ENCODE measurements at regions not wholly inside any gene's neighbourhood (a gene's known extent, or its start where the extent isn't known, plus 50 kb on each side); places are given as distances from the start of the nearest gene placed in this dataset.

DNA sequence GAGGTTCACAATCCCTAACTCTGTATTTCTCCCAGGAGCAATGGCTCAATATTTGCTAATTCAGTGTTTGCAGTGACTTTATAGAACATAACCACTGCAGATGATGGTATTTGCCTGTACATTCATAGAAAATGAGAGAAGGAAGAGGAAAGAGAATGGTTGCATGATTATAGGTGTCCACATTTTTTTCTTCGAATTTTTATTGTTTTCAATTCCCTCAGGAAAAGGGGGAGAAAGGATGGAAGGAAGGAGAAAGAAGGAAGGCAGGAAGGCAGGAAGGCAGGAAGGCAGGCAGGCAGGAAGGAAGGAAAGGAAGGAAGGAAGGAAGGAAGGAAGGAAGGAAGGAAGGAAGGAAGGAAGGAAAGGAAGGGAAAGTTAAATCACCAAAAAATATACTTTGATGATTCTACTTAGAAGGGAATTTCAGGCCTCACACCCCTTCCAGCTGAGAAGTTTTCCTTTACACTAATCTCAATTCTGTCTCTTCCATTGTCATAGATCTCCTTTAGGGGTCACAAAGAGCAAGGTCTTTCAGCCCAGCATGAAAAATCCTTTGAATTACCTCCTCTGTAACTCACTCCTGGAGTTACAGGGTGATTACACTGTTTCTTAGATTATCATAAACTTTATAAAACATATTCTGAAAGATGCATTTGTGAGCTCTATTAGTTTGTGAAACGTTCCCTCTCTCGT is 118.8 kb upstream of the INHBA start:
- DNase-seq (ENCODE audit: low spot score) (no peak), ATAC-seq (no peak), FAIRE-seq (no peak)
- ChIA-PET POLR2A (no interaction called here), CTCF (ENCODE audit: low intra/inter-chr PET ratio, low total read pairs) (no interaction called here)
- Histone ChIP-seq H4K20me1 (ENCODE audit: insufficient read depth, low read length) (no peaks in the 10 kb centered on the region), H3K9me3 (ENCODE audit: low read length) (peaks cover 16% of the 10 kb centered on the region; the same call in 1 of the 2 replicates), H3K4me2 (ENCODE audit: low read depth, low read length) (no peak overlapping the region), H2AFZ (ENCODE audit: low read length) (no peak overlapping the region), H3K4me1 (ENCODE audit: insufficient read depth, low read length) (no peaks in the 10 kb centered on the region), H3K4me3 (replicated peaks in 1 of 3; ENCODE audit: insufficient read depth in 1 of 3, low read depth in 2 of 3, low read length in 3 of 3) (no peak overlapping the region), H3K79me2 (ENCODE audit: insufficient read depth, low read length) (no peaks in the 10 kb centered on the region), H3K36me3 (replicated peaks in 1 of 2; ENCODE audit: control insufficient read depth in 1 of 2, insufficient read depth in 2 of 2, low read length in 2 of 2) (no peaks in the 10 kb centered on the region), H3K27ac (ENCODE audit: extremely low read length, insufficient read depth, low read length) (no peak overlapping the region), H3K27me3 (ENCODE audit: control insufficient read depth in 1 of 2, insufficient read depth in 2 of 2, low read length in 2 of 2) (no peaks in the 10 kb centered on the region), H3K9ac (ENCODE audit: insufficient read depth, low read depth, low read length) (no peak overlapping the region)
- no TSS peak for BruUV-seq (replicated peaks)
- in situ Hi-C loops (cut with HindIII; ENCODE audit: extremely low pct_ligation_motif_present, low pct_unique_long_range_greater_than_20kb) (no loop called here), intact Hi-C loops (cut with micrococcal nuclease; ENCODE audit: unreplicated experiment) (no loop called here)
- 2% methylated on average over 3 of the region's 3 CpGs for WGBS (ENCODE audit: low lambda C conversion rate)
- TF ChIP-seq, protein P1, sequence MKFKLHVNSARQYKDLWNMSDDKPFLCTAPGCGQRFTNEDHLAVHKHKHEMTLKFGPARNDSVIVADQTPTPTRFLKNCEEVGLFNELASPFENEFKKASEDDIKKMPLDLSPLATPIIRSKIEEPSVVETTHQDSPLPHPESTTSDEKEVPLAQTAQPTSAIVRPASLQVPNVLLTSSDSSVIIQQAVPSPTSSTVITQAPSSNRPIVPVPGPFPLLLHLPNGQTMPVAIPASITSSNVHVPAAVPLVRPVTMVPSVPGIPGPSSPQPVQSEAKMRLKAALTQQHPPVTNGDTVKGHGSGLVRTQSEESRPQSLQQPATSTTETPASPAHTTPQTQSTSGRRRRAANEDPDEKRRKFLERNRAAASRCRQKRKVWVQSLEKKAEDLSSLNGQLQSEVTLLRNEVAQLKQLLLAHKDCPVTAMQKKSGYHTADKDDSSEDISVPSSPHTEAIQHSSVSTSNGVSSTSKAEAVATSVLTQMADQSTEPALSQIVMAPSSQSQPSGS (CRISPR knock-in tag; IDR thresholded peaks at IDR 0.05) = no peak
- TF ChIP-seq, protein P2, sequence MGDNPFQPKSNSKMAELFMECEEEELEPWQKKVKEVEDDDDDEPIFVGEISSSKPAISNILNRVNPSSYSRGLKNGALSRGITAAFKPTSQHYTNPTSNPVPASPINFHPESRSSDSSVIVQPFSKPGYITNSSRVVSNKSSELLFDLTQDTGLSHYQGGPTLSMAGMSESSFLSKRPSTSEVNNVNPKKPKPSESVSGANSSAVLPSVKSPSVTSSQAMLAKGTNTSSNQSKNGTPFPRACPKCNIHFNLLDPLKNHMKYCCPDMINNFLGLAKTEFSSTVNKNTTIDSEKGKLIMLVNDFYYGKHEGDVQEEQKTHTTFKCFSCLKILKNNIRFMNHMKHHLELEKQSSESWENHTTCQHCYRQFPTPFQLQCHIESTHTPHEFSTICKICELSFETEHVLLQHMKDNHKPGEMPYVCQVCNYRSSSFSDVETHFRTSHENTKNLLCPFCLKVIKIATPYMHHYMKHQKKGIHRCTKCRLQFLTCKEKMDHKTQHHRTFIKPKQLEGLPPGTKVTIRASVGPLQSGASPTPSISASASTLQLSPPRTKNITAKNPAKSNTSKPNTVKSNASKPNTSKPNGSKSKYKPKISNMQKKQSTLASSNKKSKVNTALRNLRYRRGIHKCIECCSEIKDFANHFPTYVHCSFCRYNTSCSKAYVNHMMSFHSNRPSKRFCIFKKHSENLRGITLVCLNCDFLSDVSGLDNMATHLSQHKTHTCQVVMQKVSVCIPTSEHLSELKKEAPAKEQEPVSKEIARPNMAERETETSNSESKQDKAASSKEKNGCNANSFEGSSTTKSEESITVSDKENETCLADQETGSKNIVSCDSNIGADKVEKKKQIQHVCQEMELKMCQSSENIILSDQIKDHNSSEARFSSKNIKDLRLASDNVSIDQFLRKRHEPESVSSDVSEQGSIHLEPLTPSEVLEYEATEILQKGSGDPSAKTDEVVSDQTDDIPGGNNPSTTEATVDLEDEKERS (CRISPR knock-in tag; IDR thresholded peaks at IDR 0.05) = no peak
- TF ChIP-seq, protein P3, sequence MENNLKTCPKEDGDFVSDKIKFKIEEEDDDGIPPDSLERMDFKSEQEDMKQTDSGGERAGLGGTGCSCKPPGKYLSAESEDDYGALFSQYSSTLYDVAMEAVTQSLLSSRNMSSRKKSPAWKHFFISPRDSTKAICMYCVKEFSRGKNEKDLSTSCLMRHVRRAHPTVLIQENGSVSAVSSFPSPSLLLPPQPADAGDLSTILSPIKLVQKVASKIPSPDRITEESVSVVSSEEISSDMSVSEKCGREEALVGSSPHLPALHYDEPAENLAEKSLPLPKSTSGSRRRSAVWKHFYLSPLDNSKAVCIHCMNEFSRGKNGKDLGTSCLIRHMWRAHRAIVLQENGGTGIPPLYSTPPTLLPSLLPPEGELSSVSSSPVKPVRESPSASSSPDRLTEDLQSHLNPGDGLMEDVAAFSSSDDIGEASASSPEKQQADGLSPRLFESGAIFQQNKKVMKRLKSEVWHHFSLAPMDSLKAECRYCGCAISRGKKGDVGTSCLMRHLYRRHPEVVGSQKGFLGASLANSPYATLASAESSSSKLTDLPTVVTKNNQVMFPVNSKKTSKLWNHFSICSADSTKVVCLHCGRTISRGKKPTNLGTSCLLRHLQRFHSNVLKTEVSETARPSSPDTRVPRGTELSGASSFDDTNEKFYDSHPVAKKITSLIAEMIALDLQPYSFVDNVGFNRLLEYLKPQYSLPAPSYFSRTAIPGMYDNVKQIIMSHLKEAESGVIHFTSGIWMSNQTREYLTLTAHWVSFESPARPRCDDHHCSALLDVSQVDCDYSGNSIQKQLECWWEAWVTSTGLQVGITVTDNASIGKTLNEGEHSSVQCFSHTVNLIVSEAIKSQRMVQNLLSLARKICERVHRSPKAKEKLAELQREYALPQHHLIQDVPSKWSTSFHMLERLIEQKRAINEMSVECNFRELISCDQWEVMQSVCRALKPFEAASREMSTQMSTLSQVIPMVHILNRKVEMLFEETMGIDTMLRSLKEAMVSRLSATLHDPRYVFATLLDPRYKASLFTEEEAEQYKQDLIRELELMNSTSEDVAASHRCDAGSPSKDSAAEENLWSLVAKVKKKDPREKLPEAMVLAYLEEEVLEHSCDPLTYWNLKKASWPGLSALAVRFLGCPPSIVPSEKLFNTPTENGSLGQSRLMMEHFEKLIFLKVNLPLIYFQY (CRISPR knock-in tag; IDR thresholded peaks at IDR 0.05; ENCODE audit: borderline replicate concordance) = no peak
- TF ChIP-seq RBM22 (optimal IDR thresholded peaks at IDR 0.05; ENCODE audit: low read length) = no peak
- TF ChIP-seq, protein P4, sequence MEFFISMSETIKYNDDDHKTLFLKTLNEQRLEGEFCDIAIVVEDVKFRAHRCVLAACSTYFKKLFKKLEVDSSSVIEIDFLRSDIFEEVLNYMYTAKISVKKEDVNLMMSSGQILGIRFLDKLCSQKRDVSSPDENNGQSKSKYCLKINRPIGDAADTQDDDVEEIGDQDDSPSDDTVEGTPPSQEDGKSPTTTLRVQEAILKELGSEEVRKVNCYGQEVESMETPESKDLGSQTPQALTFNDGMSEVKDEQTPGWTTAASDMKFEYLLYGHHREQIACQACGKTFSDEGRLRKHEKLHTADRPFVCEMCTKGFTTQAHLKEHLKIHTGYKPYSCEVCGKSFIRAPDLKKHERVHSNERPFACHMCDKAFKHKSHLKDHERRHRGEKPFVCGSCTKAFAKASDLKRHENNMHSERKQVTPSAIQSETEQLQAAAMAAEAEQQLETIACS (CRISPR knock-in tag; IDR thresholded peaks at IDR 0.05) = no peak
- no peak for TF ChIP-seq ZFYVE20 (CRISPR knock-in tag; IDR thresholded peaks at IDR 0.05; ENCODE audit: borderline replicate concordance, low read depth)
- no peak for TF ChIP-seq ERF (CRISPR knock-in tag; IDR thresholded peaks at IDR 0.05)
- TF ChIP-seq ZNF776 (CRISPR knock-in tag; IDR thresholded peaks at IDR 0.05) = no peak
- no peak for TF ChIP-seq AGO1 (IDR thresholded peaks at IDR 0.05; ENCODE audit: low read depth, low read length, poor library complexity, severe bottlenecking)
- TF ChIP-seq STAG1 (CRISPR knock-in tag; IDR thresholded peaks at IDR 0.05) = no peak
- TF ChIP-seq, protein P5, sequence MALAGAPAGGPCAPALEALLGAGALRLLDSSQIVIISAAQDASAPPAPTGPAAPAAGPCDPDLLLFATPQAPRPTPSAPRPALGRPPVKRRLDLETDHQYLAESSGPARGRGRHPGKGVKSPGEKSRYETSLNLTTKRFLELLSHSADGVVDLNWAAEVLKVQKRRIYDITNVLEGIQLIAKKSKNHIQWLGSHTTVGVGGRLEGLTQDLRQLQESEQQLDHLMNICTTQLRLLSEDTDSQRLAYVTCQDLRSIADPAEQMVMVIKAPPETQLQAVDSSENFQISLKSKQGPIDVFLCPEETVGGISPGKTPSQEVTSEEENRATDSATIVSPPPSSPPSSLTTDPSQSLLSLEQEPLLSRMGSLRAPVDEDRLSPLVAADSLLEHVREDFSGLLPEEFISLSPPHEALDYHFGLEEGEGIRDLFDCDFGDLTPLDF (CRISPR knock-in tag; IDR thresholded peaks at IDR 0.05) = no peak

Measured in HepG2 (cell line).